HG03159 (cell line): ENCODE measurements at regions not wholly inside any gene's neighbourhood (a gene's known extent, or its start where the extent isn't known, plus 50 kb on each side); places are given as distances from the start of the nearest gene placed in this dataset.
"Not testable (repeated sequence)": the region's sequence is repeated elsewhere in the genome, so short reads cannot be mapped to it uniquely, and the experiment has no call there.

Source experiments
- ATAC-seq: cut with Tn5 transposase; IDR thresholded peaks from one replicate; pipeline ENCODE4 v1.9.1; 2021; ENCODE audit warnings: mild to moderate bottlenecking, moderate library complexity; ENCODE audit not compliant: unreplicated experiment

- no peak for ATAC-seq
These were observed 102.1 kb upstream of the TSC22D1 start for GRCh38 chr13:44678197-44678596.

- ATAC-seq = no peak
These were observed 100.4 kb upstream of the TSC22D1 start for GRCh38 chr13:44676534-44676933.

DNA sequence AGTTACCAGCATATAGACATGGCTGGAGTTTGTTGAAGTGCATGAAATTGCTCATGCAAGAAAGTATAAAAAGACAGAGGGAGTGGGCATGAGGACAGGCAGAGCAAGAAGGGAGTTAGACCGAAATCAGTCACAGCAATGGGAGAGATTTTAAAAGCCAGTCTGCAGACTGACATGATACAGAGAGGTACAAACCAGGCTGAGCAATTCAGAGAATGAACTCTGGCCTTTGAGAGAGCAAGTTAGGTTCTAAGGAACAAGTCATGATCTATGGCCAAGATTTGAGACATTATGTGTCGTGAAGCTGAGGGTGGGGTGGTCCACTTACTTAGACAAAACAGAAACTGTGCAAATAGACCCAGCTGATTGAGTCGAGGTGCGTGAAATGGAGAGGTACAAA is 93.4 kb upstream of the TSC22D1 start:
- no peak for ATAC-seq

GRCh38 chr13:44668688-44669087 is 92.6 kb upstream of the TSC22D1 start:
- ATAC-seq = no peak

- ATAC-seq = no peak
These were observed 91.8 kb upstream of the TSC22D1 start for GRCh38 chr13:44667943-44668342.

DNA sequence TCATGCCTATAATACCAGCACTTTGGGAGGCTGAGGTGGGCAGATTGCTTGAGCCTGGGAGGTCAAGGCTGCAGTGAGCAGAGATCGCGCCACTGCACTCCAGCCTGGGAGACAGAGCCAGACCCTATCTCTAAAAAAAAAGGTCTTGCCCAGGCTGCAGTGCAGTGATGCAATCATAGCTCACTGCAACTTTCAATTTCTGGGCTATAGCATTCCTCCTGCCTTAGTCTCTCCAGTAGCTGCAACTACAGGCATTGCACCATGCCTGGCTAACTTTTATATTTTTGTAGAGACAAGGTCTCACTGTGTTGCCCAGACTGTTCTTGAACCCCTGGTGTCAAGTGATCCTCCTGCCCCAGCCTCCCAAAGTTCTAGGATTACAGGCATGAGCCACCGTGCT is 90.4 kb upstream of the TSC22D1 start:
- not testable (repeated sequence) for ATAC-seq

GRCh38 chr13:44664308-44664707 is 88.2 kb upstream of the TSC22D1 start:
- ATAC-seq = no peak

DNA sequence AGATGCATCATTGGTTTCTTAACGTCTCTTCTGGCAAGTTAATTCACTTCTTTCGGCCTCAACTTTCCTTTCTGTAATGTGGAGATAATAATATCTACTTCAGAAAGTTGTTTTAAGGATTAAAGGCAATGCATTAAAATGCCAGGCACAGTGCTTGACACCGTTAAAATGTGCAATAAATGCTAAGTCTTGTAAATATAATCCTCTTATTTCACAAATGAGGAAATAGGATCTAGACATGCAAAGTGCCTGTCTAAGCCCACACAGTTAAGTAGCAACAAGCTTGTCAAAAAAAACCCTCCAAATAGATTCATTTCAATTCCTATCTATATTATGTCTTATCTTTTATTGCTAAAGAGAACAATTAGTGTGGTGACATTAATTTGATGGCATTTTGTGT is 86.4 kb upstream of the TSC22D1 start:
- ATAC-seq = no peak

DNA sequence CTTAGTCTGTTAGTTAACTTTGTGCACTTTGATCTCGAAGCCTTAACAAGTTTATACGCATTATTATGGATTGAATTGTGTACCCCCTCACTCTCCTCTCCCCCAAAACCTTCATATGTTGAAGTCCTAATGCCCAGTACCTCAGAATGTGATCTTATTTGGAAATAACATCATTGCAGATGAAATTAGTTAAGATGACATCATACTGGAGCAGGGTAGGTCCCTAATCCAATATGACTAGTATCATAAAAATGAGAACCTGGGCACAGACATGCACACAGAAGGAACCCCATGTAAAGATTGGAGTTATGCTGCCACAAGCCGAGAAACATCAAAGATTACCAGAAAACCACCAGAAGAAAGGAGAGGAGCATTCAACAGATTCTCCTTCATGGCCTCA is 85.8 kb upstream of the TSC22D1 start:
- no peak for ATAC-seq

GRCh38 chr13:44660050-44660449 is 83.9 kb upstream of the TSC22D1 start:
- no peak for ATAC-seq

DNA sequence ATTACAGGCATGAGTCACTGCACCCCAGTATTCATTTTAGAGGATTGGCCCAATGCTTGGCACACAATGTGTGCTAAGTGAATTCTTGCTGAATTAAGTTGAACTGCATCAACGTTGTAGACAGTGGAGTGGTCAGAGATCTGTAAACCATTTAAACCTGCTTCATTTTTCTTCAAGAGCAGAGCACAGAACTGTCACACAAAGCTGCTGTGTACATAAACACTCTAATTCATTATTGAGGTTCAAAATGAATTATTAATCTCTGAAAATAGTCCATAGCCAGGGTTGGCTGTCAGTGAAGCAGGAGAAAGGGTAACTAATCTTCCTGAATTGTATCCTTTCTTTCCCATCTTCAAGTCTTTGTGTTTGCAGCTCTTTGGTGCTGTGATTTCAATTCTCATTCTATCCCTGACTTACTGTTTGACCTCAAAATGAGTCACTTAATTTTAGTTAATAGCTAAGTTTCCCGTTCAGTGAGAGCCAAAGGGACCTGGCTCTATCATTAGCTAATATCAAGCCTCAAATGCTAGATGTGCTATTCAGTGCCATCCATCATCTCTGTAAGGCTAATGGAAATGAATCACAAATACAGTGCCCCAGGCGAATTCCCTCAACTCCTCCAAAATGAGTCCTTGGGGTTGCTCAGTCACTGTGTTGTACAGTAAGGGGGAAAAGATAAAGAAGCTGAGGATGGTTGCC is 77.0 kb upstream of the TSC22D1 start:
- no peak for ATAC-seq

GRCh38 chr13:44652168-44652567 is 76.0 kb upstream of the TSC22D1 start:
- ATAC-seq = no peak

- no peak for ATAC-seq
These were observed 75.6 kb upstream of the TSC22D1 start for GRCh38 chr13:44651724-44652123.

DNA sequence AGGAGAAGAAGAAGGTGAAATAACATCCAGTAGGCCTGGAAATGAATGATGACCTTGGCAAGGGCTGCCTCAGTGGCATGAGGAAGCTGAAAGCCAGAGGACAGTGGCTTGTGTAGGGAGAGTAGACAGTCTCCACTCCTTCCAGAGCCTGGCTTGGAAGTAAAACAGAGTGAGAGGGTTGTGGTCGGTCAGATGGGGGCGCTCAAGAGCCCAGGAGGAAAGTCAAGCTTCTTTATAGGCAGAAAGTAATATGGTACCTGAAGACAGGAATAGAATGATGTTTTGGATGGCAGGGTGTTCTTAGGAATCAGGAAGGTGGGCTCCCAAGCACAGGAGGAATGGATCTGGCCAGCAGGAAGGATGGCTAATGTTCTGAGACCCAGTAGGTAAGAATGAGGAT is 75.1 kb upstream of the TSC22D1 start:
- no peak for ATAC-seq

GRCh38 chr13:44649834-44650233 is 73.7 kb upstream of the TSC22D1 start:
- ATAC-seq = no peak

- no peak for ATAC-seq
These were observed 72.9 kb upstream of the TSC22D1 start for GRCh38 chr13:44649104-44649428.

DNA sequence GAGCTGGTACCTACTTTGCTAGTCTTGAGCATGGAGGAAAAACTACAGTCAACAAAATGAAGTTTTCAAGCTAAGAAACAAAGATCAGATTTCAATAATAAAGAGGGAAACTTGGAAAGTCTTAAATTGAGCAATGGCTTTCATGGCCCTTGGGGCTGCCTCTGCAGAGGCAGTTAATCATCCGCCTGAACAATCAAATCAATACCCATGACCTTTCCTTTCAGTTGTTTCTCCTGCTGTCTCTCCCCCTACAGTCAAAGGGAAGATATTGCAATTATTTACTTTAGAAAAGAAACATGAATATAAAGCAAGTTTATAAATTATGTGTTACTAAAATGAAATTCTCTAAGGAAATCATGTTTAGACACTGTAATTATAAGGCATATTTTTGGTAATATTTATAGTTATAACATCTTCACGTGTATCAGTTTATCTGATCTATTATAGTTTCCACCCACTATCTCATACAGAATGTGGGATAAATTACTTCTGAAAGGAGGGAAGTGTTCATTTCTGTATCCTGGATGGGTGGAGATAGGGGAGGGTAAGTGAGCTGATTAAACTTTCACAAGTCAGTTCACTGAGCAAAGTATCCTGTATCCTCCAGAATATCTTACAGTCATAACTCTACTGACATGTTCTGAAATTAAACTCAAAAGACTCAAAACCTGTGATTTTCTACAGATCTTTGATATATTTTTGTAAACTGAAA is 72.4 kb upstream of the TSC22D1 start:
- no peak for ATAC-seq

- ATAC-seq = not testable (repeated sequence)
These were observed 71.4 kb upstream of the TSC22D1 start for GRCh38 chr13:44647560-44647959.

GRCh38 chr13:44646044-44646443 is 69.9 kb upstream of the TSC22D1 start:
- ATAC-seq = no peak

- no peak for ATAC-seq
These were observed 67.1 kb upstream of the TSC22D1 start for GRCh38 chr13:44643256-44643655.

- ATAC-seq = no peak
These were observed 61.5 kb upstream of the TSC22D1 start for GRCh38 chr13:44637581-44637980.

DNA sequence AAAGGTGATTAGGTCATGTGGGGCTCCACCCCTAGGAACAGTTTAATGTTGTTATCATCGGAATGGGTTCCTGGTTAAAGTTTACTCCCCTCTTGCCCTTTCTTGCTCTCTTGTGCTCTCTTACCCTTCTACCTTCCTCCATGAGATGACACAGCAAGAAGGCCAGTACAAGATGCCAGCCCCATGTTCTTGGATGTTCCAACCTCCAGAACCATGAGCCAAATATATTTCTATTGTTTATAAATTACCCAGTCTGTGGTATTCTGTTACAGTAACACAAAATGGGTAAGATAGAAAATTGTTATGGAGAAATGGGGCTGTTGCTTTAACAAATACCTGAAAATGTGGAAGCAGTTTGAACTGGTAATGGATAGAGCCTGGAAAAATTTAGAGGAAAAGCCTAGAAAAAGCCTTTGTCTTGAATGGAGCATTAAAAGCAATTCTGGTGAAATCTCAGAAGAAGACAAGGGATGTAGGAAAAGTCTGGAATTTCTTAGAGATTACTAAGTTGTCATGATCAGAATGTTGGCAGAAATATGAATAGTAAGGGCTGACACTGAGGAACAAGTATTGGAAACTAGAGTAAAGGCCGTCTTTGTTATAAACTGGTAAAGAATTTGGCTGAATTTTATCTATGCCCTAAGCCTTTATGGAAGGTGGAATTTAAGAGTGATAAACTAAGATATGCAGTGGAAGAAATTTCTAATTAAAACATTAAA is 53.5 kb upstream of the TSC22D1 start:
- no peak for ATAC-seq
